H9 (cell line): ENCODE measurements at regions not wholly inside any gene's neighbourhood (a gene's known extent, or its start where the extent isn't known, plus 50 kb on each side); places are given as distances from the start of the nearest gene placed in this dataset.

ENCODE experiments used
- DNase-seq: peaks from one replicate; pipeline ENCODE4 v3.0.0-alpha.2; 2017
- H2AFZ ChIP-seq: one replicate; pipeline ENCODE4 v1.6.1; 2013; ENCODE audit warnings: mild to moderate bottlenecking, low read length, control low read depth, moderate library complexity
- H2AK5ac ChIP-seq: 2 replicates; pipeline ENCODE4 v1.6.1; 2013; ENCODE audit warnings: low read length, control low read depth, mixed read lengths; ENCODE audit not compliant: insufficient read length
- H2BK120ac ChIP-seq: one replicate; pipeline ENCODE4 v1.6.1; 2013; ENCODE audit warnings: low read depth, mild to moderate bottlenecking, low read length, control low read depth, inconsistent platforms; ENCODE audit not compliant: poor library complexity, severe bottlenecking
- H2BK12ac ChIP-seq: 2 replicates; pipeline ENCODE4 v1.6.1; 2013; ENCODE audit warnings: low read length, control low read depth, mixed read lengths, low read depth; ENCODE audit not compliant: insufficient read length
- H2BK15ac ChIP-seq: 2 replicates; pipeline ENCODE4 v1.6.1; 2013; ENCODE audit warnings: low read depth, low read length, control low read depth
- H2BK20ac ChIP-seq: one replicate; pipeline ENCODE4 v1.6.1; 2013; ENCODE audit warnings: low read depth, mild to moderate bottlenecking, low read length, control low read depth, inconsistent platforms; ENCODE audit not compliant: poor library complexity, severe bottlenecking
- H2BK5ac ChIP-seq: 2 replicates; pipeline ENCODE4 v1.6.1; 2013; ENCODE audit warnings: low read length, control low read depth, mixed read lengths; ENCODE audit not compliant: insufficient read length
- H3K14ac ChIP-seq: 2 replicates; pipeline ENCODE4 v1.6.1; 2013; ENCODE audit warnings: low read length, control low read depth; ENCODE audit not compliant: insufficient read depth
- H3K18ac ChIP-seq: 2 replicates; pipeline ENCODE4 v1.6.1; 2013; ENCODE audit warnings: low read depth, mild to moderate bottlenecking, mixed read lengths, low read length, control low read depth; ENCODE audit not compliant: insufficient read length
- H3K23ac ChIP-seq: 2 replicates; pipeline ENCODE4 v1.6.1; 2013; ENCODE audit warnings: low read length, control low read depth, mixed read lengths, low read depth; ENCODE audit not compliant: insufficient read length
- H3K23me2 ChIP-seq: 2 replicates; pipeline ENCODE4 v1.6.1; 2013; ENCODE audit warnings: low read depth, mild to moderate bottlenecking, mixed read lengths, low read length, control low read depth; ENCODE audit not compliant: insufficient read length, poor library complexity, severe bottlenecking
- H3K27ac ChIP-seq: 2 replicates; pipeline ENCODE4 v1.5.1; 2013; ENCODE audit warnings: low read length, control low read depth, mixed read lengths, low read depth; ENCODE audit not compliant: insufficient read length
- H3K27me3 ChIP-seq: 2 replicates; pipeline ENCODE4 v1.6.1; 2013; ENCODE audit warnings: low read length, control low read depth, inconsistent platforms; ENCODE audit not compliant: insufficient read depth
- H3K4ac ChIP-seq: 2 replicates; pipeline ENCODE4 v1.6.1; 2013; ENCODE audit warnings: low read depth, mild to moderate bottlenecking, control low read depth, inconsistent platforms, low read length, moderate library complexity
- H3K4me1 ChIP-seq: 2 replicates; pipeline ENCODE4 v1.6.1; 2013; ENCODE audit warnings: low read length, control low read depth, inconsistent platforms; ENCODE audit not compliant: insufficient read depth
- H3K4me2 ChIP-seq: 2 replicates; pipeline ENCODE4 v1.6.1; 2013; ENCODE audit warnings: low read length, control low read depth, mixed read lengths; ENCODE audit not compliant: insufficient read length, insufficient read depth
- H3K56ac ChIP-seq: 2 replicates; pipeline ENCODE4 v1.6.1; 2013; ENCODE audit warnings: low read depth, mild to moderate bottlenecking, mixed read lengths, low read length, control low read depth; ENCODE audit not compliant: insufficient read length
- H3K79me1 ChIP-seq: 2 replicates; pipeline ENCODE4 v1.6.1; 2013; ENCODE audit warnings: low read depth, mild to moderate bottlenecking, moderate library complexity, low read length, control low read depth, inconsistent platforms; ENCODE audit not compliant: insufficient read depth, poor library complexity, severe bottlenecking
- H3K79me2 ChIP-seq: 2 replicates; pipeline ENCODE4 v1.6.1; 2013; ENCODE audit warnings: low read length, control low read depth, inconsistent platforms; ENCODE audit not compliant: insufficient read depth
- H3K9ac ChIP-seq: 2 replicates; pipeline ENCODE4 v1.6.1; 2013; ENCODE audit warnings: low read length, control low read depth, mixed read lengths; ENCODE audit not compliant: insufficient read length; ENCODE audit errors: extremely low read depth
- H3K9me3 ChIP-seq: one replicate; pipeline ENCODE4 v1.6.1; 2013; ENCODE audit warnings: low read depth, low read length, inconsistent platforms; ENCODE audit not compliant: control insufficient read depth
- H3T11ph ChIP-seq: one replicate; pipeline ENCODE4 v1.6.1; 2013; ENCODE audit warnings: mild to moderate bottlenecking, low read length, control low read depth, inconsistent platforms
- H4K20me1 ChIP-seq: one replicate; pipeline ENCODE4 v1.6.1; 2013; ENCODE audit not compliant: control insufficient read depth, insufficient read length, insufficient read depth
- H4K5ac ChIP-seq: 2 replicates; pipeline ENCODE4 v1.6.1; 2013; ENCODE audit warnings: low read depth, mild to moderate bottlenecking, mixed read lengths, low read length, control low read depth; ENCODE audit not compliant: insufficient read length
- H4K8ac ChIP-seq: replicated peaks from 2 replicates; pipeline ENCODE4 v1.6.1; 2013; ENCODE audit warnings: low read length, control low read depth, mixed read lengths, low read depth; ENCODE audit not compliant: insufficient read length
- H4K91ac ChIP-seq: 2 replicates; pipeline ENCODE4 v1.6.1; 2013; ENCODE audit warnings: low read depth, mild to moderate bottlenecking, moderate library complexity, mixed read lengths, low read length, control low read depth; ENCODE audit not compliant: insufficient read length
- H3K27ac Mint-ChIP-seq, 3 experiments: 2 replicates in 2 of 3; 3 replicates in 1 of 3; pipeline ENCODE4 v1.8.0; 2020 to 2021; ENCODE audit warnings: mixed read lengths in 3 of 3, mild to moderate bottlenecking in 1 of 3, moderate library complexity in 1 of 3
- H3K27me3 Mint-ChIP-seq: 2 replicates; pipeline ENCODE4 v1.8.0; 2021; ENCODE audit warnings: low read depth, mild to moderate bottlenecking, moderate library complexity, mixed read lengths
- H3K36me3 Mint-ChIP-seq, 3 experiments: 2 replicates in 2 of 3; 3 replicates in 1 of 3; pipeline ENCODE4 v1.8.0; 2020 to 2021; ENCODE audit warnings: low read depth in 3 of 3, mixed read lengths in 3 of 3; ENCODE audit not compliant: insufficient read depth in 1 of 3
- H3K4me1 Mint-ChIP-seq, 2 experiments: 2 replicates each; pipeline ENCODE4 v1.8.0; 2020; ENCODE audit warnings: mixed read lengths in 2 of 2
- H3K4me3 Mint-ChIP-seq, 2 experiments: 2 replicates in 1 of 2; 3 replicates in 1 of 2; pipeline ENCODE4 v1.8.0; 2020 to 2021; ENCODE audit warnings: mild to moderate bottlenecking in 2 of 2, mixed read lengths in 2 of 2, moderate library complexity in 1 of 2
- H3K9me3 Mint-ChIP-seq, 2 experiments: 2 replicates in 1 of 2; 3 replicates in 1 of 2; pipeline ENCODE4 v1.8.0; 2020; ENCODE audit warnings: mild to moderate bottlenecking in 2 of 2, mixed read lengths in 2 of 2, moderate library complexity in 1 of 2
- CTCF ChIP-seq: fragments of 200-600 bp; sonication (generic); conservative IDR thresholded peaks from 3 replicates; pipeline ENCODE4 v1.8.0; 2021; ENCODE audit warnings: antibody characterized with exemption, mild to moderate bottlenecking
- WGBS: extraction: QIAGEN DNeasy Blood & Tissue Kit; methylation state at CpG from one replicate; pipeline ENCODE4 v1.1.7; 2013; ENCODE audit warnings: missing lambda C conversion rate, low lambda C conversion rate, mixed read lengths; ENCODE audit not compliant: insufficient read length; ENCODE audit errors: extremely low coverage; 5-methylcytosine and 5-hydroxymethylcytosine counted together

GRCh38 chr6:169023161-169023874 lies 230.3 kb downstream of the THBS2 start:
- Histone ChIP-seq H2BK20ac (no peak overlapping the region), H3T11ph (no peak overlapping the region), H2AFZ (no peak overlapping the region), H2BK5ac (no peak overlapping the region), H2AK5ac (no peak overlapping the region), H3K18ac (no peak overlapping the region), H3K4me1 (no peaks in the 10 kb centered on the region), H3K23ac (no peak overlapping the region), H3K14ac (no peak overlapping the region), H3K23me2 (no peaks in the 10 kb centered on the region), H3K4ac (no peak overlapping the region), H4K5ac (no peak overlapping the region), H3K4me2 (no peak overlapping the region), H4K8ac (no peak overlapping the region), H2BK120ac (no peak overlapping the region), H2BK12ac (no peak overlapping the region), H3K27ac (no peak overlapping the region), H3K79me1 (no peaks in the 10 kb centered on the region), H3K27me3 (no peaks in the 10 kb centered on the region), H3K9ac (no peak overlapping the region), H2BK15ac (no peak overlapping the region), H4K91ac (no peak overlapping the region), H3K79me2 (no peaks in the 10 kb centered on the region), H3K9me3 (no peaks in the 10 kb centered on the region), H3K56ac (no peak overlapping the region), H4K20me1 (no peaks in the 10 kb centered on the region)
- Mint-ChIP-seq H3K36me3 (peaks cover 5 to 25% (median 12%) of the 10 kb centered on the region in 3 experiments), H3K4me1 (peaks cover 0 to 11% of the 10 kb centered on the region in 2 experiments; a peak in 1 of 4 replicates), H3K9me3 (peaks cover 23% of the 10 kb centered on the region in 2 experiments), H3K27me3 (no peaks in the 10 kb centered on the region; the same call in 1 of the 2 replicates), H3K4me3 (no peak overlapping the region), H3K27ac (no peak overlapping the region)
- TF ChIP-seq CTCF = no peak
- no peak for DNase-seq
- WGBS = no CpG with 5 or more reads among the region's 23 CpGs
